Panc1 (cell line): ENCODE measurements at regions not wholly inside any gene's neighbourhood (a gene's known extent, or its start where the extent isn't known, plus 50 kb on each side); places are given as distances from the start of the nearest gene placed in this dataset.

Experiments used
- ATAC-seq: fragments of 200-7000 bp; cut with Tn5 transposase; 2 replicates; pipeline ENCODE4 v1.9.1; 2020; ENCODE audit warnings: mild to moderate bottlenecking, moderate library complexity
- BruUV-seq: library from RNA; stranded (reverse); fragments of 400-500 nt; replicated peaks from 2 replicates; lab custom pipeline; 2021; lab: Mats Ljungman, UMichigan
- CTCF ChIA-PET: fragments of 300-600 bp; sonication (Branson Sonifier 250); formaldehyde crosslinking; loops from one replicate; lab custom pipeline; 2022; ENCODE audit warnings: antibody characterized with exemption; lab: Charles Lee
- POLR2A ChIA-PET: fragments of 300-600 bp; sonication (Branson Sonifier 250); formaldehyde crosslinking; loops from one replicate; lab custom pipeline; 2022; ENCODE audit warnings: antibody characterized with exemption; lab: Charles Lee
- DNase-seq: peaks from one replicate; pipeline ENCODE4 v3.0.0-alpha.2; 2010; ENCODE audit warnings: low read depth, low spot score
- H3K27ac ChIP-seq: 2 replicates; pipeline ENCODE4 v1.5.1; 2011; ENCODE audit warnings: mild to moderate bottlenecking, low read length, inconsistent platforms
- H3K27me3 ChIP-seq: fragments of 200-500 bp; sonication (Bioruptor generic); 2 replicates; pipeline ENCODE4 v1.6.0; 2014; ENCODE audit warnings: low read length, inconsistent platforms; ENCODE audit not compliant: control insufficient read depth, insufficient read depth
- H3K36me3 ChIP-seq: fragments of 200-500 bp; sonication (Bioruptor generic); 2 replicates; pipeline ENCODE4 v1.5.1; 2014; ENCODE audit warnings: inconsistent platforms, mild to moderate bottlenecking, low read length, moderate library complexity; ENCODE audit not compliant: control insufficient read depth, insufficient read depth
- H3K4me1 ChIP-seq: 2 replicates; pipeline ENCODE4 v1.5.1; 2011; ENCODE audit warnings: inconsistent platforms, mild to moderate bottlenecking, low read length, moderate library complexity; ENCODE audit not compliant: control insufficient read depth, insufficient read depth
- H3K4me3 ChIP-seq, 2 experiments: 2 replicates each; pipeline ENCODE4 v1.5.1; 2011 to 2012; ENCODE audit warnings: low read depth in 2 of 2, low read length in 2 of 2, mild to moderate bottlenecking in 2 of 2, inconsistent platforms in 1 of 2, moderate library complexity in 1 of 2
- H3K9me3 ChIP-seq: fragments of 200-500 bp; sonication (Bioruptor generic); 2 replicates; pipeline ENCODE4 v1.5.1; 2014; ENCODE audit warnings: low read depth, mild to moderate bottlenecking, inconsistent platforms, low read length, moderate library complexity; ENCODE audit not compliant: control insufficient read depth, insufficient read depth
- POLR2AphosphoS5 ChIP-seq: IDR thresholded peaks from 2 replicates; pipeline ENCODE4 v1.6.1; 2012; ENCODE audit warnings: mild to moderate bottlenecking, low read depth, low read length, moderate library complexity
- SIN3A ChIP-seq: IDR thresholded peaks from 2 replicates; pipeline ENCODE4 v1.6.1; 2012; ENCODE audit warnings: low read depth, mild to moderate bottlenecking, low read length, moderate library complexity, borderline replicate concordance; ENCODE audit not compliant: insufficient read depth
- TCF7L2 ChIP-seq: IDR thresholded peaks from 2 replicates; pipeline ENCODE4 v1.6.1; 2011; ENCODE audit warnings: mild to moderate bottlenecking, low read depth, low read length, inconsistent platforms
- in situ Hi-C: cut with HindIII; loops from 2 replicates; pipeline ENCODE4 v1.10.0; 2016; ENCODE audit warnings: low sequenced_read_pairs, low pct_unique_long_range_greater_than_20kb
- intact Hi-C: fragments of 100-400 bp; cut with micrococcal nuclease; formaldehyde crosslinking; loops from one replicate; pipeline ENCODE4 v1.10.0; 2022; ENCODE audit not compliant: unreplicated experiment
- TF ChIP-seq, protein P1 (sequence below): fragments of 450-650 bp; IDR thresholded peaks from 2 replicates; pipeline ENCODE4 v1.5.1; 2017; ENCODE audit warnings: mild to moderate bottlenecking
- TF ChIP-seq, protein P2 (sequence below), 2 experiments: IDR thresholded peaks; 2 replicates each; pipeline ENCODE4 v1.6.1; 2011 to 2012; ENCODE audit warnings: low read depth in 2 of 2, control low read depth in 1 of 2, low read length in 1 of 2, mild to moderate bottlenecking in 1 of 2, moderate library complexity in 1 of 2; ENCODE audit not compliant: insufficient read depth in 1 of 2

GRCh38 chr3:5504135-5504534 lies 316.6 kb downstream of the EDEM1 start:
- BruUV-seq, result no TSS peak
- no peaks in the 10 kb centered on the region for H3K36me3 ChIP-seq
- H3K4me1 ChIP-seq, result no peaks in the 10 kb centered on the region
- TF ChIP-seq, protein P1, sequence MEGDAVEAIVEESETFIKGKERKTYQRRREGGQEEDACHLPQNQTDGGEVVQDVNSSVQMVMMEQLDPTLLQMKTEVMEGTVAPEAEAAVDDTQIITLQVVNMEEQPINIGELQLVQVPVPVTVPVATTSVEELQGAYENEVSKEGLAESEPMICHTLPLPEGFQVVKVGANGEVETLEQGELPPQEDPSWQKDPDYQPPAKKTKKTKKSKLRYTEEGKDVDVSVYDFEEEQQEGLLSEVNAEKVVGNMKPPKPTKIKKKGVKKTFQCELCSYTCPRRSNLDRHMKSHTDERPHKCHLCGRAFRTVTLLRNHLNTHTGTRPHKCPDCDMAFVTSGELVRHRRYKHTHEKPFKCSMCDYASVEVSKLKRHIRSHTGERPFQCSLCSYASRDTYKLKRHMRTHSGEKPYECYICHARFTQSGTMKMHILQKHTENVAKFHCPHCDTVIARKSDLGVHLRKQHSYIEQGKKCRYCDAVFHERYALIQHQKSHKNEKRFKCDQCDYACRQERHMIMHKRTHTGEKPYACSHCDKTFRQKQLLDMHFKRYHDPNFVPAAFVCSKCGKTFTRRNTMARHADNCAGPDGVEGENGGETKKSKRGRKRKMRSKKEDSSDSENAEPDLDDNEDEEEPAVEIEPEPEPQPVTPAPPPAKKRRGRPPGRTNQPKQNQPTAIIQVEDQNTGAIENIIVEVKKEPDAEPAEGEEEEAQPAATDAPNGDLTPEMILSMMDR, result no peak
- no peak for TF ChIP-seq POLR2AphosphoS5
- intact Hi-C loops, result no loop called here
- H3K27ac ChIP-seq, result no peak overlapping the region
- in situ Hi-C loops, result no loop called here
- H3K27me3 ChIP-seq, result no peaks in the 10 kb centered on the region
- H3K9me3 ChIP-seq, result no peaks in the 10 kb centered on the region
- DNase-seq (no peak), ATAC-seq (no peak)
- ChIA-PET CTCF (no interaction called here), POLR2A (no interaction called here)
- no peak overlapping the region for H3K4me3 ChIP-seq

GRCh38 chr3:5505163-5505562 lies 317.7 kb downstream of the EDEM1 start:
- TF ChIP-seq SIN3A (no peak), TCF7L2 (no peak), POLR2AphosphoS5 (no peak)
- TF ChIP-seq, protein P1, result no peak
- TF ChIP-seq, protein P2, sequence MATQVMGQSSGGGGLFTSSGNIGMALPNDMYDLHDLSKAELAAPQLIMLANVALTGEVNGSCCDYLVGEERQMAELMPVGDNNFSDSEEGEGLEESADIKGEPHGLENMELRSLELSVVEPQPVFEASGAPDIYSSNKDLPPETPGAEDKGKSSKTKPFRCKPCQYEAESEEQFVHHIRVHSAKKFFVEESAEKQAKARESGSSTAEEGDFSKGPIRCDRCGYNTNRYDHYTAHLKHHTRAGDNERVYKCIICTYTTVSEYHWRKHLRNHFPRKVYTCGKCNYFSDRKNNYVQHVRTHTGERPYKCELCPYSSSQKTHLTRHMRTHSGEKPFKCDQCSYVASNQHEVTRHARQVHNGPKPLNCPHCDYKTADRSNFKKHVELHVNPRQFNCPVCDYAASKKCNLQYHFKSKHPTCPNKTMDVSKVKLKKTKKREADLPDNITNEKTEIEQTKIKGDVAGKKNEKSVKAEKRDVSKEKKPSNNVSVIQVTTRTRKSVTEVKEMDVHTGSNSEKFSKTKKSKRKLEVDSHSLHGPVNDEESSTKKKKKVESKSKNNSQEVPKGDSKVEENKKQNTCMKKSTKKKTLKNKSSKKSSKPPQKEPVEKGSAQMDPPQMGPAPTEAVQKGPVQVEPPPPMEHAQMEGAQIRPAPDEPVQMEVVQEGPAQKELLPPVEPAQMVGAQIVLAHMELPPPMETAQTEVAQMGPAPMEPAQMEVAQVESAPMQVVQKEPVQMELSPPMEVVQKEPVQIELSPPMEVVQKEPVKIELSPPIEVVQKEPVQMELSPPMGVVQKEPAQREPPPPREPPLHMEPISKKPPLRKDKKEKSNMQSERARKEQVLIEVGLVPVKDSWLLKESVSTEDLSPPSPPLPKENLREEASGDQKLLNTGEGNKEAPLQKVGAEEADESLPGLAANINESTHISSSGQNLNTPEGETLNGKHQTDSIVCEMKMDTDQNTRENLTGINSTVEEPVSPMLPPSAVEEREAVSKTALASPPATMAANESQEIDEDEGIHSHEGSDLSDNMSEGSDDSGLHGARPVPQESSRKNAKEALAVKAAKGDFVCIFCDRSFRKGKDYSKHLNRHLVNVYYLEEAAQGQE (IDR thresholded peaks at IDR 0.05; ENCODE audit: insufficient read depth in 1 of 2, low read depth in 2 of 2, low read length in 1 of 2), result no peak
- Histone ChIP-seq H3K4me1 (no peaks in the 10 kb centered on the region), H3K9me3 (no peaks in the 10 kb centered on the region), H3K36me3 (no peaks in the 10 kb centered on the region), H3K4me3 (no peak overlapping the region), H3K27me3 (no peaks in the 10 kb centered on the region), H3K27ac (no peak overlapping the region)
- intact Hi-C loops, result no loop called here
- ATAC-seq (no peak), DNase-seq (no peak)
- in situ Hi-C loops, result no loop called here
- ChIA-PET CTCF (no interaction called here), POLR2A (no interaction called here)
- BruUV-seq, result no TSS peak
